Esophagus muscularis mucosa (tissue), 4 donors: ENCODE measurements at regions not wholly inside any gene's neighbourhood (a gene's known extent, or its start where the extent isn't known, plus 50 kb on each side); places are given as distances from the start of the nearest gene placed in this dataset.
"Not testable (repeated sequence)": the region's sequence is repeated elsewhere in the genome, so short reads cannot be mapped to it uniquely, and the experiment has no call there.

Experiments
- DNase-seq: peaks from one replicate; pipeline ENCODE4 v3.0.0-alpha.2; 2017; ENCODE audit errors: extremely low spot score
- H3K27ac ChIP-seq, 4 donors: fragments of 200-600 bp; sonication (generic); replicated peaks in 1 of 4; 1 replicate in 3 of 4; 2 replicates in 1 of 4; pipeline ENCODE4 v1.5.1; 2016 to 2019; ENCODE audit warnings: mild to moderate bottlenecking in 1 of 4
- H3K27me3 ChIP-seq, 4 donors: fragments of 200-600 bp; sonication (generic); one replicate each; pipeline versions ENCODE4 v1.5.1 to v1.6.0; 2016 to 2019
- H3K36me3 ChIP-seq, 4 donors: fragments of 200-600 bp; sonication (generic); one replicate each; pipeline ENCODE4 v1.5.1; 2016 to 2019
- H3K4me1 ChIP-seq, 4 donors: fragments of 200-600 bp; sonication (generic); one replicate each; pipeline ENCODE4 v1.5.1; 2016 to 2019
- H3K4me3 ChIP-seq, 4 donors: fragments of 200-600 bp; sonication (generic); 1 replicate in 2 of 4; 2 replicates in 2 of 4; pipeline ENCODE4 v1.5.1; 2016 to 2019; ENCODE audit warnings: mild to moderate bottlenecking in 4 of 4, moderate library complexity in 1 of 4
- H3K9me3 ChIP-seq, 4 donors: fragments of 200-600 bp; sonication (generic); 1 replicate in 3 of 4; 2 replicates in 1 of 4; pipeline ENCODE4 v1.5.1; 2016 to 2019
- CTCF ChIP-seq, 3 experiments: fragments of 200-600 bp in 2 of 3; fragments of 450-650 bp in 1 of 3; sonication (generic) in 2 of 3; IDR thresholded peaks; one replicate each; pipeline ENCODE4 v1.5.1; 2017 to 2019; ENCODE audit warnings: antibody characterized with exemption in 3 of 3, mild to moderate bottlenecking in 2 of 3, moderate library complexity in 1 of 3
- EP300 ChIP-seq: sonication (generic); formaldehyde crosslinking; IDR thresholded peaks from one replicate; pipeline ENCODE4 v1.6.1; 2017; ENCODE audit warnings: antibody characterized with exemption
- POLR2A ChIP-seq: fragments of 450-650 bp; IDR thresholded peaks from one replicate; pipeline ENCODE4 v1.6.1; 2017; ENCODE audit warnings: antibody characterized with exemption, moderate library complexity, mild to moderate bottlenecking, low read depth
- POLR2AphosphoS5 ChIP-seq, 2 donors: sonication (generic); formaldehyde crosslinking; IDR thresholded peaks; one replicate each; pipeline ENCODE4 v1.6.1; 2017; ENCODE audit warnings: antibody characterized with exemption in 2 of 2
- WGBS: methylation state at CpG from one replicate; pipeline ENCODE4 v1.1.5; 2018; 5-methylcytosine and 5-hydroxymethylcytosine counted together
- intact Hi-C: fragments of 100-400 bp; cut with DNase I; formaldehyde crosslinking; loops from one replicate; pipeline ENCODE4 v1.15.1; 2023

GRCh38 chr4:147110473-147111367 lies 165.1 kb upstream of the TTC29 start:
- TF ChIP-seq POLR2A, result no peak
- no peak for TF ChIP-seq EP300
- no peak for TF ChIP-seq POLR2AphosphoS5 (IDR thresholded peaks at IDR 0.05)
- TF ChIP-seq CTCF (IDR thresholded peaks at IDR 0.05), result no peak
- intact Hi-C loops, result no loop called here
- no peak overlapping the region for H3K4me3 ChIP-seq
- H3K4me1 ChIP-seq, result no peaks in the 10 kb centered on the region
- H3K27ac ChIP-seq, result no peak overlapping the region
- DNase-seq, result no peak
- no peaks in the 10 kb centered on the region for H3K36me3 ChIP-seq
- H3K9me3 ChIP-seq, result peaks cover 0 to 7% (median 3%) of the 10 kb centered on the region in 4 donors
- no peaks in the 10 kb centered on the region for H3K27me3 ChIP-seq
- WGBS, result 83% methylated on average over 7 of the region's 7 CpGs

- H3K27ac ChIP-seq, H3K36me3 ChIP-seq, H3K4me3 ChIP-seq, intact Hi-C loops, DNase-seq, H3K9me3 ChIP-seq, H3K27me3 ChIP-seq, H3K4me1 ChIP-seq: not testable (repeated sequence)
- WGBS, result no CpG with 5 or more reads among the region's 6 CpGs
Observed at GRCh38 chr4:147112196-147112595, 166.5 kb upstream of the TTC29 start.

GRCh38 chr4:147117431-147117830 lies 171.8 kb upstream of the TTC29 start:
- no peak overlapping the region for H3K4me3 ChIP-seq
- peak overlapping the region in 2 of 4 donors; percentile 24 to 34 for H3K27ac ChIP-seq
- DNase-seq, result no peak
- H3K9me3 ChIP-seq, result peaks cover 0 to 7% (median 3%) of the 10 kb centered on the region in 4 donors
- peaks cover 8 to 19% (median 16%) of the 10 kb centered on the region in 4 donors for H3K4me1 ChIP-seq
- no peaks in the 10 kb centered on the region for H3K36me3 ChIP-seq
- intact Hi-C loops, result no loop called here
- TF ChIP-seq POLR2AphosphoS5 (IDR thresholded peaks at IDR 0.05), result no peak
- no peak for TF ChIP-seq EP300
- no peak for TF ChIP-seq POLR2A
- no peak for TF ChIP-seq CTCF (IDR thresholded peaks at IDR 0.05)
- WGBS, result 43% methylated on average over 4 of the region's 4 CpGs
- no peaks in the 10 kb centered on the region for H3K27me3 ChIP-seq

- DNase-seq, result no peak
- H3K36me3 ChIP-seq, result no peaks in the 10 kb centered on the region
- H3K4me1 ChIP-seq, result peaks cover 8 to 19% (median 16%) of the 10 kb centered on the region in 4 donors
- peak overlapping the region in 1 of 4 donors; percentile 33 for H3K27ac ChIP-seq
- H3K9me3 ChIP-seq, result peaks cover 0 to 7% (median 3%) of the 10 kb centered on the region in 4 donors
- TF ChIP-seq POLR2AphosphoS5 (IDR thresholded peaks at IDR 0.05) (no peak), EP300 (no peak)
- H3K27me3 ChIP-seq, result no peaks in the 10 kb centered on the region
- 22% methylated on average over 2 of the region's 2 CpGs for WGBS
- no peak overlapping the region for H3K4me3 ChIP-seq
- intact Hi-C loops, result no loop called here
Observed at GRCh38 chr4:147118528-147118927, 172.9 kb upstream of the TTC29 start.

GRCh38 chr4:147122685-147123084 lies 177.0 kb upstream of the TTC29 start:
- intact Hi-C loops, result no loop called here
- Histone ChIP-seq H3K36me3 (no peaks in the 10 kb centered on the region), H3K4me1 (peaks cover 6 to 14% (median 10%) of the 10 kb centered on the region in 4 donors), H3K9me3 (no peaks in the 10 kb centered on the region), H3K27me3 (no peaks in the 10 kb centered on the region), H3K4me3 (no peak overlapping the region), H3K27ac (no peak overlapping the region)
- TF ChIP-seq POLR2AphosphoS5 (IDR thresholded peaks at IDR 0.05) (no peak), EP300 (no peak), CTCF (IDR thresholded peaks at IDR 0.05) (no peak), POLR2A (no peak)
- DNase-seq, result no peak
